HCT116 (cell line): ENCODE measurements at regions not wholly inside any gene's neighbourhood (a gene's known extent, or its start where the extent isn't known, plus 50 kb on each side); places are given as distances from the start of the nearest gene placed in this dataset.

Source experiments
- ATAC-seq: fragments of 200-7000 bp; cut with Tn5 transposase; 2 replicates; pipeline ENCODE4 v1.9.1; 2020; ENCODE audit warnings: mild to moderate bottlenecking, moderate library complexity
- BruUV-seq: library from RNA; stranded (reverse); fragments of 400-500 nt; replicated peaks from 2 replicates; lab custom pipeline; 2021; lab: Mats Ljungman, UMichigan
- CTCF ChIA-PET: fragments of 300-600 bp; sonication (Branson Sonifier 250); formaldehyde crosslinking; loops from one replicate; lab custom pipeline; 2021; ENCODE audit warnings: antibody characterized with exemption; lab: Charles Lee
- POLR2A ChIA-PET: fragments of 300-600, 350-600 bp; sonication (Branson Sonifier 250); formaldehyde crosslinking; loops from one replicate; lab custom pipeline; 2021; ENCODE audit warnings: antibody characterized with exemption; lab: Charles Lee
- RAD21 ChIA-PET, 2 experiments: fragments of 300-600 bp; sonication (Branson Sonifier 250); formaldehyde crosslinking; loops; one replicate each; lab custom pipeline; 2023; ENCODE audit warnings: low total read pairs in 2 of 2; ENCODE audit not compliant: uncharacterized antibody in 2 of 2, unreplicated experiment in 2 of 2, low non-redundant PET in 1 of 2; lab: Charles Lee
- DNase-seq: peaks from one replicate; pipeline ENCODE4 v3.0.0-alpha.2; 2010; ENCODE audit warnings: low read depth, low spot score
- H2AFZ ChIP-seq: fragments of 200-600 bp; shearing (Covaris generic), sonication (generic); 2 replicates; pipeline ENCODE4 v1.6.1; 2017; ENCODE audit warnings: low read depth, mixed run types, mixed read lengths, antibody characterized with exemption, low read length; ENCODE audit not compliant: poor library complexity, severe bottlenecking
- H3K27ac ChIP-seq: 2 replicates; pipeline ENCODE4 v1.5.1; 2012; ENCODE audit warnings: low read depth, low read length
- H3K27me3 ChIP-seq: fragments of 200-600 bp; sonication (generic); 2 replicates; pipeline ENCODE4 v1.6.1; 2016; ENCODE audit warnings: mixed run types, low read length, mixed read lengths; ENCODE audit not compliant: insufficient read depth
- H3K36me3 ChIP-seq, 2 experiments: fragments of 200-500 bp in 1 of 2; fragments of 200-600 bp in 1 of 2; sonication (Bioruptor generic) in 1 of 2; sonication (generic) in 1 of 2; 2 replicates each; pipeline versions ENCODE4 v1.5.1 to v1.6.1; 2014 to 2016; ENCODE audit warnings: low read length in 2 of 2, inconsistent platforms in 1 of 2, mixed read lengths in 1 of 2, mixed run types in 1 of 2; ENCODE audit not compliant: insufficient read depth in 2 of 2, control insufficient read depth in 1 of 2
- H3K4me1 ChIP-seq, 2 experiments: fragments of 200-600 bp in 1 of 2; sonication (generic) in 1 of 2; 2 replicates each; pipeline versions ENCODE4 v1.5.1 to v1.6.1; 2012 to 2017; ENCODE audit warnings: low read length in 2 of 2, inconsistent platforms in 1 of 2, mild to moderate bottlenecking in 1 of 2, mixed read lengths in 1 of 2, mixed run types in 1 of 2, moderate library complexity in 1 of 2; ENCODE audit not compliant: insufficient read depth in 2 of 2, control insufficient read depth in 1 of 2
- H3K4me2 ChIP-seq: fragments of 200-600 bp; sonication (generic); 2 replicates; pipeline ENCODE4 v1.6.1; 2017; ENCODE audit warnings: mixed run types, low read length, mixed read lengths
- H3K4me3 ChIP-seq, 2 experiments: fragments of 200-600 bp in 1 of 2; sonication (generic) in 1 of 2; replicated peaks in 1 of 2; 2 replicates each; pipeline ENCODE4 v1.5.1; 2011 to 2016; ENCODE audit warnings: low read length in 2 of 2, control low read depth in 1 of 2, low read depth in 1 of 2, mild to moderate bottlenecking in 1 of 2, mixed read lengths in 1 of 2, mixed run types in 1 of 2
- H3K79me2 ChIP-seq: fragments of 200-600 bp; sonication (generic); 2 replicates; pipeline ENCODE4 v1.6.1; 2017; ENCODE audit warnings: mild to moderate bottlenecking, mixed run types, low read length, moderate library complexity, mixed read lengths; ENCODE audit not compliant: insufficient read depth
- H3K9ac ChIP-seq: fragments of 200-600 bp; sonication (generic); 2 replicates; pipeline ENCODE4 v1.6.1; 2016; ENCODE audit warnings: low read length, mixed read lengths
- H3K9me2 ChIP-seq: fragments of 200-600 bp; sonication (generic), shearing (Covaris generic); 2 replicates; pipeline ENCODE4 v1.6.1; 2017; ENCODE audit warnings: mixed run types, mild to moderate bottlenecking, moderate library complexity; ENCODE audit not compliant: insufficient read depth
- H3K9me3 ChIP-seq, 2 experiments: fragments of 200-500 bp in 1 of 2; fragments of 200-600 bp in 1 of 2; sonication (Bioruptor generic) in 1 of 2; sonication (generic) in 1 of 2; 2 replicates each; pipeline ENCODE4 v1.6.1; 2014 to 2017; ENCODE audit warnings: low read length in 2 of 2, mixed read lengths in 2 of 2, inconsistent platforms in 1 of 2, low read depth in 1 of 2, mild to moderate bottlenecking in 1 of 2, mixed run types in 1 of 2, moderate library complexity in 1 of 2; ENCODE audit not compliant: control insufficient read depth in 1 of 2, insufficient read depth in 1 of 2
- H4K20me1 ChIP-seq: fragments of 200-600 bp; sonication (generic), shearing (Covaris generic); 2 replicates; pipeline ENCODE4 v1.6.1; 2017; ENCODE audit warnings: mixed run types, mild to moderate bottlenecking, moderate library complexity; ENCODE audit not compliant: insufficient read depth
- CBX3 ChIP-seq: IDR thresholded peaks from 2 replicates; pipeline ENCODE4 v1.6.1; 2012; ENCODE audit warnings: low read depth
- EGR1 ChIP-seq: IDR thresholded peaks from 2 replicates; pipeline ENCODE4 v1.6.1; 2012; ENCODE audit warnings: low read depth
- ELF1 ChIP-seq: IDR thresholded peaks from 2 replicates; pipeline ENCODE4 v1.6.1; 2012; ENCODE audit warnings: low read depth, borderline replicate concordance
- EZH2 ChIP-seq: fragments of 200-600 bp; sonication (generic); IDR thresholded peaks from 2 replicates; pipeline ENCODE4 v1.6.1; 2017; ENCODE audit warnings: antibody characterized with exemption, mixed run types
- EZH2phosphoT487 ChIP-seq: fragments of 200-600 bp; IDR thresholded peaks from 2 replicates; pipeline ENCODE4 v1.6.1; 2018; ENCODE audit warnings: antibody characterized with exemption, borderline replicate concordance
- FOSL1 ChIP-seq: IDR thresholded peaks from 2 replicates; pipeline ENCODE4 v1.6.1; 2012; ENCODE audit warnings: low read depth
- JUND ChIP-seq: IDR thresholded peaks from 2 replicates; pipeline ENCODE4 v1.6.1; 2012
- POLR2A ChIP-seq: IDR thresholded peaks from 2 replicates; pipeline ENCODE4 v1.7.0; 2011; ENCODE audit warnings: borderline replicate concordance; ENCODE audit not compliant: insufficient read depth, insufficient read length; ENCODE audit errors: extremely low read depth
- POLR2AphosphoS5 ChIP-seq: IDR thresholded peaks from 2 replicates; pipeline ENCODE4 v1.6.1; 2011; ENCODE audit warnings: mild to moderate bottlenecking, low read depth, low read length, moderate library complexity
- SP1 ChIP-seq: IDR thresholded peaks from 2 replicates; pipeline ENCODE4 v1.6.1; 2012; ENCODE audit warnings: low read depth
- SRF ChIP-seq: IDR thresholded peaks from 2 replicates; pipeline ENCODE4 v1.6.1; 2012; ENCODE audit warnings: low read depth
- TCF7L2 ChIP-seq: IDR thresholded peaks from 2 replicates; pipeline ENCODE4 v1.7.0; 2011; ENCODE audit warnings: borderline replicate concordance, inconsistent platforms; ENCODE audit not compliant: insufficient read depth, insufficient read length; ENCODE audit errors: extremely low read depth
- YY1 ChIP-seq: IDR thresholded peaks from 2 replicates; pipeline ENCODE4 v1.6.1; 2011; ENCODE audit warnings: low read length, low read depth, moderate library complexity, mild to moderate bottlenecking; ENCODE audit not compliant: insufficient replicate concordance; ENCODE audit errors: extremely low read depth
- ZFX ChIP-seq: fragments of 450-650 bp; IDR thresholded peaks from 2 replicates; pipeline ENCODE4 v1.6.1; 2017
- ZNF274 ChIP-seq: fragments of 200-500 bp; sonication (Bioruptor generic); IDR thresholded peaks from 2 replicates; pipeline ENCODE4 v1.6.1; 2014; ENCODE audit warnings: mild to moderate bottlenecking, low read depth, low read length, inconsistent platforms
- intact Hi-C: fragments of 100-400 bp; cut with micrococcal nuclease; formaldehyde crosslinking; loops from 2 replicates; pipeline ENCODE4 v1.10.0; 2022
- TF ChIP-seq, protein P1 (sequence below), 3 experiments: fragments of 200-600 bp in 1 of 3; sonication (generic) in 1 of 3; IDR thresholded peaks in 2 of 3; conservative IDR thresholded peaks in 1 of 3; 2 replicates each; pipeline ENCODE4 v1.5.1; 2012 to 2017; ENCODE audit warnings: low read depth in 2 of 3, low read length in 2 of 3, antibody characterized with exemption in 1 of 3, borderline replicate concordance in 1 of 3, control low read depth in 1 of 3, mild to moderate bottlenecking in 1 of 3, mixed read lengths in 1 of 3, mixed run types in 1 of 3, moderate library complexity in 1 of 3; ENCODE audit not compliant: insufficient read depth in 1 of 3
- TF ChIP-seq, protein P2 (sequence below): IDR thresholded peaks from 2 replicates; pipeline ENCODE4 v1.6.1; 2011; ENCODE audit warnings: mild to moderate bottlenecking, low read length, moderate library complexity; ENCODE audit not compliant: insufficient replicate concordance; ENCODE audit errors: extremely low read depth
- TF ChIP-seq, protein P3 (sequence below): IDR thresholded peaks from 2 replicates; pipeline ENCODE4 v1.6.1; 2012
- TF ChIP-seq, protein P4 (sequence below): IDR thresholded peaks from 2 replicates; pipeline ENCODE4 v1.6.1; 2012

DNA sequence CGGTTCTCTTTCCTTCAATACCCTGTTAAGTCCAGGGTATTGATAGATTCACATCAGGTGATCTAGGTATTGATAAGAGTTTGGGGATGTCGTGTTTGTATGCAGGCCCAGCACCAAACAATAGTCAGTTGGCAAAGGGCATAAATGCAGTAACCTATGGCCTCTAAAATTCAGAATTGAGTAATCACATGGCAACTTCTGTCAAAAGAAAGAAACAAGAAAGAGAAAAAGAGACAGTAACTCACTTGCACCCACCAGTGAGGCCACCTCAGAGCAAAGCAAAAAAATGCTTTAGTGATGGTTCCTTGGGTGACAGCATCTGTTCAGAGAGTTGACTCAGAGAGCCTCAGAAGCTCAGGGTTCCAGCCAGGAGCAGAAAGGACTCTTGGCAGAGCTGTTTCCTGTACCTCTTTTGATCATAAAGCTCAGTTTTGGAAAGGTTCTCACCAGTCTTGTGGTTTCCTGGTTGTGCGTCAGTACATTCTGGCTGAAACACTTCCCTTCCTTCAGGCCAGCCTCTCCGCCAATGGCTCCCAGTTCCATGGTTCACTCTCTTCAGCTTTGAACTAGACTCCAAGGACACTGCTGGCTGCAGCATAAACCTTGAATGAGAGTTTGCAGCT, 70.1 kb upstream of the GORAB start (continued):
- TF ChIP-seq, protein P1, sequence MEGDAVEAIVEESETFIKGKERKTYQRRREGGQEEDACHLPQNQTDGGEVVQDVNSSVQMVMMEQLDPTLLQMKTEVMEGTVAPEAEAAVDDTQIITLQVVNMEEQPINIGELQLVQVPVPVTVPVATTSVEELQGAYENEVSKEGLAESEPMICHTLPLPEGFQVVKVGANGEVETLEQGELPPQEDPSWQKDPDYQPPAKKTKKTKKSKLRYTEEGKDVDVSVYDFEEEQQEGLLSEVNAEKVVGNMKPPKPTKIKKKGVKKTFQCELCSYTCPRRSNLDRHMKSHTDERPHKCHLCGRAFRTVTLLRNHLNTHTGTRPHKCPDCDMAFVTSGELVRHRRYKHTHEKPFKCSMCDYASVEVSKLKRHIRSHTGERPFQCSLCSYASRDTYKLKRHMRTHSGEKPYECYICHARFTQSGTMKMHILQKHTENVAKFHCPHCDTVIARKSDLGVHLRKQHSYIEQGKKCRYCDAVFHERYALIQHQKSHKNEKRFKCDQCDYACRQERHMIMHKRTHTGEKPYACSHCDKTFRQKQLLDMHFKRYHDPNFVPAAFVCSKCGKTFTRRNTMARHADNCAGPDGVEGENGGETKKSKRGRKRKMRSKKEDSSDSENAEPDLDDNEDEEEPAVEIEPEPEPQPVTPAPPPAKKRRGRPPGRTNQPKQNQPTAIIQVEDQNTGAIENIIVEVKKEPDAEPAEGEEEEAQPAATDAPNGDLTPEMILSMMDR (IDR thresholded peaks at IDR 0.05 in 2 of 3, conservative IDR thresholded peaks at IDR 0.05 in 1 of 3; ENCODE audit: borderline replicate concordance in 1 of 3, insufficient read depth in 1 of 3, low read depth in 2 of 3, low read length in 2 of 3) = no peak
- TF ChIP-seq ELF1 (no peak), EZH2 (no peak), JUND (no peak), SP1 (no peak), SRF (no peak)

DNA sequence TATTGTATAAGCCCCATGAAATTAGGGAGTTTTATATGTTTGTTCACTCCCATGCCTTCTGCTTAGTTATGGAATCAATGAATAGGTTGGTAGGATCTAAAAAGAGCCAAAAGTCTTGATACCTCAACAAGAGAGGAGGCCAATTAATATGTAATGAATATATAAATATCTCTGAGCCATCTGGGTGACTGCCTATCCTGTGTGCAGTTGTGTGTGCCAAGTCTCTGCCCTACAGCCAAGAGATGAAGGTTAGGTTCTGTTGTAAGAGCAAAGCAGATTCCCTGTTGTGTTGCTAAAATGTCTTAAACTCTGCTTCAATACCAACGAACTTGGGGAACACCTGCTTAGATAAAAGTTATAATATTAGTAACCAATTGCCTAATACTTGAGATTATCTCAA, 61.8 kb upstream of the GORAB start:
- H3K9ac ChIP-seq = no peak overlapping the region
- H3K9me3 ChIP-seq = no peaks in the 10 kb centered on the region
- H4K20me1 ChIP-seq = no peaks in the 10 kb centered on the region
- no peak overlapping the region for H3K4me3 ChIP-seq
- H3K27ac ChIP-seq = no peak overlapping the region
- H2AFZ ChIP-seq = no peak overlapping the region
- BruUV-seq = no TSS peak
- CTCF ChIA-PET = no interaction called here
- DNase-seq (no peak), ATAC-seq (no peak)
- intact Hi-C loops = no loop called here
- RAD21 ChIA-PET = no interaction called here
- POLR2A ChIA-PET = no interaction called here
- no peaks in the 10 kb centered on the region for H3K9me2 ChIP-seq
- no peaks in the 10 kb centered on the region for H3K36me3 ChIP-seq
- H3K4me1 ChIP-seq = no peaks in the 10 kb centered on the region
- H3K4me2 ChIP-seq = no peak overlapping the region
- no peaks in the 10 kb centered on the region for H3K79me2 ChIP-seq
- TF ChIP-seq POLR2AphosphoS5 = no peak
- TF ChIP-seq, protein P2, sequence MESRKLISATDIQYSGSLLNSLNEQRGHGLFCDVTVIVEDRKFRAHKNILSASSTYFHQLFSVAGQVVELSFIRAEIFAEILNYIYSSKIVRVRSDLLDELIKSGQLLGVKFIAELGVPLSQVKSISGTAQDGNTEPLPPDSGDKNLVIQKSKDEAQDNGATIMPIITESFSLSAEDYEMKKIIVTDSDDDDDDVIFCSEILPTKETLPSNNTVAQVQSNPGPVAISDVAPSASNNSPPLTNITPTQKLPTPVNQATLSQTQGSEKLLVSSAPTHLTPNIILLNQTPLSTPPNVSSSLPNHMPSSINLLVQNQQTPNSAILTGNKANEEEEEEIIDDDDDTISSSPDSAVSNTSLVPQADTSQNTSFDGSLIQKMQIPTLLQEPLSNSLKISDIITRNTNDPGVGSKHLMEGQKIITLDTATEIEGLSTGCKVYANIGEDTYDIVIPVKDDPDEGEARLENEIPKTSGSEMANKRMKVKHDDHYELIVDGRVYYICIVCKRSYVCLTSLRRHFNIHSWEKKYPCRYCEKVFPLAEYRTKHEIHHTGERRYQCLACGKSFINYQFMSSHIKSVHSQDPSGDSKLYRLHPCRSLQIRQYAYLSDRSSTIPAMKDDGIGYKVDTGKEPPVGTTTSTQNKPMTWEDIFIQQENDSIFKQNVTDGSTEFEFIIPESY = no peak
- TF ChIP-seq ZFX = no peak
- TF ChIP-seq, protein P1 (IDR thresholded peaks at IDR 0.05 in 2 of 3, conservative IDR thresholded peaks at IDR 0.05 in 1 of 3; ENCODE audit: borderline replicate concordance in 1 of 3, insufficient read depth in 1 of 3, low read depth in 2 of 3, low read length in 2 of 3) = no peak
- TF ChIP-seq EZH2phosphoT487 = no peak
- no peak for TF ChIP-seq YY1
- no peak for TF ChIP-seq CBX3
- TF ChIP-seq POLR2A = no peak
- no peak for TF ChIP-seq ZNF274
- no peak for TF ChIP-seq EGR1
- no peak for TF ChIP-seq TCF7L2
- TF ChIP-seq, protein P3, sequence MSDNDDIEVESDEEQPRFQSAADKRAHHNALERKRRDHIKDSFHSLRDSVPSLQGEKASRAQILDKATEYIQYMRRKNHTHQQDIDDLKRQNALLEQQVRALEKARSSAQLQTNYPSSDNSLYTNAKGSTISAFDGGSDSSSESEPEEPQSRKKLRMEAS = no peak
- TF ChIP-seq JUND = no peak
- no peak for TF ChIP-seq SP1
- TF ChIP-seq FOSL1 = no peak
- TF ChIP-seq, protein P4, sequence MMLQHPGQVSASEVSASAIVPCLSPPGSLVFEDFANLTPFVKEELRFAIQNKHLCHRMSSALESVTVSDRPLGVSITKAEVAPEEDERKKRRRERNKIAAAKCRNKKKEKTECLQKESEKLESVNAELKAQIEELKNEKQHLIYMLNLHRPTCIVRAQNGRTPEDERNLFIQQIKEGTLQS = no peak
- H3K27me3 ChIP-seq = no peaks in the 10 kb centered on the region
